HCT116 (cell line): ENCODE measurements at regions not wholly inside any gene's neighbourhood (a gene's known extent, or its start where the extent isn't known, plus 50 kb on each side); places are given as distances from the start of the nearest gene placed in this dataset.

ENCODE experiments used
- ATAC-seq: fragments of 200-7000 bp; cut with Tn5 transposase; 2 replicates; pipeline ENCODE4 v1.9.1; 2020; ENCODE audit warnings: mild to moderate bottlenecking, moderate library complexity
- BruUV-seq: library from RNA; stranded (reverse); fragments of 400-500 nt; replicated peaks from 2 replicates; lab custom pipeline; 2021; lab: Mats Ljungman, UMichigan
- CTCF ChIA-PET: fragments of 300-600 bp; sonication (Branson Sonifier 250); formaldehyde crosslinking; loops from one replicate; lab custom pipeline; 2021; ENCODE audit warnings: antibody characterized with exemption; lab: Charles Lee
- POLR2A ChIA-PET: fragments of 300-600, 350-600 bp; sonication (Branson Sonifier 250); formaldehyde crosslinking; loops from one replicate; lab custom pipeline; 2021; ENCODE audit warnings: antibody characterized with exemption; lab: Charles Lee
- RAD21 ChIA-PET, 2 experiments: fragments of 300-600 bp; sonication (Branson Sonifier 250); formaldehyde crosslinking; loops; one replicate each; lab custom pipeline; 2023; ENCODE audit warnings: low total read pairs in 2 of 2; ENCODE audit not compliant: uncharacterized antibody in 2 of 2, unreplicated experiment in 2 of 2, low non-redundant PET in 1 of 2; lab: Charles Lee
- DNase-seq: peaks from one replicate; pipeline ENCODE4 v3.0.0-alpha.2; 2010; ENCODE audit warnings: low read depth, low spot score
- H2AFZ ChIP-seq: fragments of 200-600 bp; shearing (Covaris generic), sonication (generic); 2 replicates; pipeline ENCODE4 v1.6.1; 2017; ENCODE audit warnings: low read depth, mixed run types, mixed read lengths, antibody characterized with exemption, low read length; ENCODE audit not compliant: poor library complexity, severe bottlenecking
- H3K27ac ChIP-seq: 2 replicates; pipeline ENCODE4 v1.5.1; 2012; ENCODE audit warnings: low read depth, low read length
- H3K27me3 ChIP-seq: fragments of 200-600 bp; sonication (generic); 2 replicates; pipeline ENCODE4 v1.6.1; 2016; ENCODE audit warnings: mixed run types, low read length, mixed read lengths; ENCODE audit not compliant: insufficient read depth
- H3K36me3 ChIP-seq, 2 experiments: fragments of 200-500 bp in 1 of 2; fragments of 200-600 bp in 1 of 2; sonication (Bioruptor generic) in 1 of 2; sonication (generic) in 1 of 2; 2 replicates each; pipeline versions ENCODE4 v1.5.1 to v1.6.1; 2014 to 2016; ENCODE audit warnings: low read length in 2 of 2, inconsistent platforms in 1 of 2, mixed read lengths in 1 of 2, mixed run types in 1 of 2; ENCODE audit not compliant: insufficient read depth in 2 of 2, control insufficient read depth in 1 of 2
- H3K4me1 ChIP-seq, 2 experiments: fragments of 200-600 bp in 1 of 2; sonication (generic) in 1 of 2; 2 replicates each; pipeline versions ENCODE4 v1.5.1 to v1.6.1; 2012 to 2017; ENCODE audit warnings: low read length in 2 of 2, inconsistent platforms in 1 of 2, mild to moderate bottlenecking in 1 of 2, mixed read lengths in 1 of 2, mixed run types in 1 of 2, moderate library complexity in 1 of 2; ENCODE audit not compliant: insufficient read depth in 2 of 2, control insufficient read depth in 1 of 2
- H3K4me2 ChIP-seq: fragments of 200-600 bp; sonication (generic); 2 replicates; pipeline ENCODE4 v1.6.1; 2017; ENCODE audit warnings: mixed run types, low read length, mixed read lengths
- H3K4me3 ChIP-seq, 2 experiments: fragments of 200-600 bp in 1 of 2; sonication (generic) in 1 of 2; replicated peaks in 1 of 2; 2 replicates each; pipeline ENCODE4 v1.5.1; 2011 to 2016; ENCODE audit warnings: low read length in 2 of 2, control low read depth in 1 of 2, low read depth in 1 of 2, mild to moderate bottlenecking in 1 of 2, mixed read lengths in 1 of 2, mixed run types in 1 of 2
- H3K79me2 ChIP-seq: fragments of 200-600 bp; sonication (generic); 2 replicates; pipeline ENCODE4 v1.6.1; 2017; ENCODE audit warnings: mild to moderate bottlenecking, mixed run types, low read length, moderate library complexity, mixed read lengths; ENCODE audit not compliant: insufficient read depth
- H3K9ac ChIP-seq: fragments of 200-600 bp; sonication (generic); 2 replicates; pipeline ENCODE4 v1.6.1; 2016; ENCODE audit warnings: low read length, mixed read lengths
- H3K9me2 ChIP-seq: fragments of 200-600 bp; sonication (generic), shearing (Covaris generic); 2 replicates; pipeline ENCODE4 v1.6.1; 2017; ENCODE audit warnings: mixed run types, mild to moderate bottlenecking, moderate library complexity; ENCODE audit not compliant: insufficient read depth
- H3K9me3 ChIP-seq, 2 experiments: fragments of 200-500 bp in 1 of 2; fragments of 200-600 bp in 1 of 2; sonication (Bioruptor generic) in 1 of 2; sonication (generic) in 1 of 2; 2 replicates each; pipeline ENCODE4 v1.6.1; 2014 to 2017; ENCODE audit warnings: low read length in 2 of 2, mixed read lengths in 2 of 2, inconsistent platforms in 1 of 2, low read depth in 1 of 2, mild to moderate bottlenecking in 1 of 2, mixed run types in 1 of 2, moderate library complexity in 1 of 2; ENCODE audit not compliant: control insufficient read depth in 1 of 2, insufficient read depth in 1 of 2
- H4K20me1 ChIP-seq: fragments of 200-600 bp; sonication (generic), shearing (Covaris generic); 2 replicates; pipeline ENCODE4 v1.6.1; 2017; ENCODE audit warnings: mixed run types, mild to moderate bottlenecking, moderate library complexity; ENCODE audit not compliant: insufficient read depth
- ATF3 ChIP-seq: IDR thresholded peaks from 2 replicates; pipeline ENCODE4 v1.6.1; 2012
- CBX3 ChIP-seq: IDR thresholded peaks from 2 replicates; pipeline ENCODE4 v1.6.1; 2012; ENCODE audit warnings: low read depth
- CEBPB ChIP-seq: IDR thresholded peaks from 2 replicates; pipeline ENCODE4 v1.6.1; 2012; ENCODE audit warnings: low read depth
- CTCF ChIP-seq, 3 experiments: fragments of 200-600 bp in 1 of 3; sonication (generic) in 1 of 3; IDR thresholded peaks in 2 of 3; conservative IDR thresholded peaks in 1 of 3; 2 replicates each; pipeline ENCODE4 v1.5.1; 2012 to 2017; ENCODE audit warnings: low read depth in 2 of 3, low read length in 2 of 3, antibody characterized with exemption in 1 of 3, borderline replicate concordance in 1 of 3, control low read depth in 1 of 3, mild to moderate bottlenecking in 1 of 3, mixed read lengths in 1 of 3, mixed run types in 1 of 3, moderate library complexity in 1 of 3; ENCODE audit not compliant: insufficient read depth in 1 of 3
- EGR1 ChIP-seq: IDR thresholded peaks from 2 replicates; pipeline ENCODE4 v1.6.1; 2012; ENCODE audit warnings: low read depth
- ELF1 ChIP-seq: IDR thresholded peaks from 2 replicates; pipeline ENCODE4 v1.6.1; 2012; ENCODE audit warnings: low read depth, borderline replicate concordance
- EZH2 ChIP-seq: fragments of 200-600 bp; sonication (generic); IDR thresholded peaks from 2 replicates; pipeline ENCODE4 v1.6.1; 2017; ENCODE audit warnings: antibody characterized with exemption, mixed run types
- EZH2phosphoT487 ChIP-seq: fragments of 200-600 bp; IDR thresholded peaks from 2 replicates; pipeline ENCODE4 v1.6.1; 2018; ENCODE audit warnings: antibody characterized with exemption, borderline replicate concordance
- JUND ChIP-seq: IDR thresholded peaks from 2 replicates; pipeline ENCODE4 v1.6.1; 2012
- MAX ChIP-seq: IDR thresholded peaks from 2 replicates; pipeline ENCODE4 v1.6.1; 2012
- POLR2A ChIP-seq: IDR thresholded peaks from 2 replicates; pipeline ENCODE4 v1.7.0; 2011; ENCODE audit warnings: borderline replicate concordance; ENCODE audit not compliant: insufficient read depth, insufficient read length; ENCODE audit errors: extremely low read depth
- POLR2AphosphoS5 ChIP-seq: IDR thresholded peaks from 2 replicates; pipeline ENCODE4 v1.6.1; 2011; ENCODE audit warnings: mild to moderate bottlenecking, low read depth, low read length, moderate library complexity
- REST ChIP-seq: IDR thresholded peaks from 2 replicates; pipeline ENCODE4 v1.6.1; 2012; ENCODE audit warnings: low read depth
- SP1 ChIP-seq: IDR thresholded peaks from 2 replicates; pipeline ENCODE4 v1.6.1; 2012; ENCODE audit warnings: low read depth
- SRF ChIP-seq: IDR thresholded peaks from 2 replicates; pipeline ENCODE4 v1.6.1; 2012; ENCODE audit warnings: low read depth
- TCF7L2 ChIP-seq: IDR thresholded peaks from 2 replicates; pipeline ENCODE4 v1.7.0; 2011; ENCODE audit warnings: borderline replicate concordance, inconsistent platforms; ENCODE audit not compliant: insufficient read depth, insufficient read length; ENCODE audit errors: extremely low read depth
- YY1 ChIP-seq: IDR thresholded peaks from 2 replicates; pipeline ENCODE4 v1.6.1; 2011; ENCODE audit warnings: low read length, low read depth, moderate library complexity, mild to moderate bottlenecking; ENCODE audit not compliant: insufficient replicate concordance; ENCODE audit errors: extremely low read depth
- ZBTB33 ChIP-seq: IDR thresholded peaks from 2 replicates; pipeline ENCODE4 v1.6.1; 2011; ENCODE audit warnings: mild to moderate bottlenecking, low read length, moderate library complexity; ENCODE audit not compliant: insufficient replicate concordance; ENCODE audit errors: extremely low read depth
- ZFX ChIP-seq: fragments of 450-650 bp; IDR thresholded peaks from 2 replicates; pipeline ENCODE4 v1.6.1; 2017
- intact Hi-C: fragments of 100-400 bp; cut with micrococcal nuclease; formaldehyde crosslinking; loops from 2 replicates; pipeline ENCODE4 v1.10.0; 2022

- H3K4me2 ChIP-seq: no peak overlapping the region
- ChIA-PET RAD21 (no interaction called here), POLR2A (no interaction called here), CTCF (no interaction called here)
- H3K9me3 ChIP-seq: no peaks in the 10 kb centered on the region
- ATAC-seq (no peak), DNase-seq (no peak)
- H3K4me3 ChIP-seq: no peak overlapping the region
- no peaks in the 10 kb centered on the region for H3K9me2 ChIP-seq
- H3K27me3 ChIP-seq: no peaks in the 10 kb centered on the region
- no peaks in the 10 kb centered on the region for H4K20me1 ChIP-seq
- H2AFZ ChIP-seq: no peak overlapping the region
- no peak overlapping the region for H3K9ac ChIP-seq
- no peaks in the 10 kb centered on the region for H3K79me2 ChIP-seq
- H3K4me1 ChIP-seq: no peaks in the 10 kb centered on the region
- no peak overlapping the region for H3K27ac ChIP-seq
- TF ChIP-seq ELF1: no peak
- TF ChIP-seq POLR2AphosphoS5: no peak
- no peak for TF ChIP-seq EGR1
- TF ChIP-seq YY1: no peak
- TF ChIP-seq CBX3: no peak
- no peak for TF ChIP-seq CTCF (IDR thresholded peaks at IDR 0.05 in 2 of 3, conservative IDR thresholded peaks at IDR 0.05 in 1 of 3; ENCODE audit: borderline replicate concordance in 1 of 3, insufficient read depth in 1 of 3, low read depth in 2 of 3, low read length in 2 of 3)
- TF ChIP-seq EZH2phosphoT487: no peak
- TF ChIP-seq POLR2A: no peak
- TF ChIP-seq JUND: no peak
- no peak for TF ChIP-seq REST
- no peak for TF ChIP-seq ZBTB33
- no peak for TF ChIP-seq ZFX
- TF ChIP-seq SP1: no peak
- TF ChIP-seq MAX: no peak
- no peak for TF ChIP-seq CEBPB
- no peak for TF ChIP-seq TCF7L2
- TF ChIP-seq SRF: no peak
- TF ChIP-seq ATF3: no peak
- TF ChIP-seq EZH2: no peak
- no peaks in the 10 kb centered on the region for H3K36me3 ChIP-seq
- intact Hi-C loops: no loop called here
- BruUV-seq: no TSS peak
Measured at GRCh38 chr18:30578707-30579106, 463.8 kb downstream of the DSC3 start.
